ENCODE measurements at regions not wholly inside any gene's neighbourhood (a gene's known extent, or its start where the extent isn't known, plus 50 kb on each side); places are given as distances from the start of the nearest gene placed in this dataset.

DNA sequence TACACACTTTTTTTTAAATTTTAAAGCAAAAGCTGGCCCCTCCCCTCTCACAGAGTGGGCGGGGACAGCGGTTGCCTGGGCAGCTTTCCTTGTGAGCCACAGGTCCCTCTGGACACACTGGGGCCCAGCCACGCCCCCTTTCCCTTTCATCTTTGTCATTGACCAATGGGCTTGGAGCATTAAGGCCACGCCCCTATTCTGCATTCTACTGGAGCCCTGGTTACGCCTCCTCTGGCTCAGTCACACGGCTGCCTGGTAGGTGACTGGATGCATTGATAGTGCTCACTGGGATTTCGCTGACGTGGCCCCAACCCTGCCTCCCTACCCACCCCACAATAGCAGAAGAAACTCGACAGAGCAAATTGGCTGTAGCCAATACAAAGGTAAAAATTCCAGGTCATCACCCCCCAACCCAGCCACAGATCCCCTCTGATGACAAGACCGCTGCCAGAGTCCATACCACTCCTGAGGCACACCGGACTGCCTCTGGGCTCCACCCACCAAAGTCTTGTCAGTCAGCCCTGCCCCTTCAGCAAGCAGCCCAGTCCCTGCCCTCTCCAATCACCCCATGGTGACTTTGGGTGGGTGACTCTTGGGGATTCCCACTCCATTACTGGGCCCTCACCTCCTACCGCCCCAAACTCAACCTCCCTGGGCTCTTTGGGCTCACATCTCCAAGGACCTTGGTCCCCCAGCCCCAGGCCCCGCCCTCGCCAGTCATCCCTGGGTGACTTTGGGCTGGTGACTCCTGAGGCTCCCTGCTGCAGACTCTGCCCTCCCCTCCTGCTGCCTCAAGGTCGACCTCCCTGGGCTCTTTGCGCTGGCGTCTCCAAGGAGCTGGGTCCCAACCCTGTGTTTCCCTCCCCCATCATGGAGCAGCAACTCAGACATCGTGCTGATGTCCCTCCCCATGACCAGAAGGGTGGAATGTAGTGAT is 112.2 kb upstream of the FAN1 start:
- TF ChIP-seq, protein P1, sequence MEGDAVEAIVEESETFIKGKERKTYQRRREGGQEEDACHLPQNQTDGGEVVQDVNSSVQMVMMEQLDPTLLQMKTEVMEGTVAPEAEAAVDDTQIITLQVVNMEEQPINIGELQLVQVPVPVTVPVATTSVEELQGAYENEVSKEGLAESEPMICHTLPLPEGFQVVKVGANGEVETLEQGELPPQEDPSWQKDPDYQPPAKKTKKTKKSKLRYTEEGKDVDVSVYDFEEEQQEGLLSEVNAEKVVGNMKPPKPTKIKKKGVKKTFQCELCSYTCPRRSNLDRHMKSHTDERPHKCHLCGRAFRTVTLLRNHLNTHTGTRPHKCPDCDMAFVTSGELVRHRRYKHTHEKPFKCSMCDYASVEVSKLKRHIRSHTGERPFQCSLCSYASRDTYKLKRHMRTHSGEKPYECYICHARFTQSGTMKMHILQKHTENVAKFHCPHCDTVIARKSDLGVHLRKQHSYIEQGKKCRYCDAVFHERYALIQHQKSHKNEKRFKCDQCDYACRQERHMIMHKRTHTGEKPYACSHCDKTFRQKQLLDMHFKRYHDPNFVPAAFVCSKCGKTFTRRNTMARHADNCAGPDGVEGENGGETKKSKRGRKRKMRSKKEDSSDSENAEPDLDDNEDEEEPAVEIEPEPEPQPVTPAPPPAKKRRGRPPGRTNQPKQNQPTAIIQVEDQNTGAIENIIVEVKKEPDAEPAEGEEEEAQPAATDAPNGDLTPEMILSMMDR (IDR thresholded peaks at IDR 0.05): no peak
- TF ChIP-seq EP300 (IDR thresholded peaks at IDR 0.05; ENCODE audit: low read depth): no peak
